Mesendoderm (in vitro differentiated cells): ENCODE measurements at regions not wholly inside any gene's neighbourhood (a gene's known extent, or its start where the extent isn't known, plus 50 kb on each side); places are given as distances from the start of the nearest gene placed in this dataset.
A peak's percentile ranks its signal among the peaks of the same experiment; 100 is the strongest.

Source experiments
- DNase-seq: peaks from one replicate; pipeline ENCODE4 v3.0.0; 2013
- H2AK5ac ChIP-seq: 2 replicates; pipeline ENCODE4 v1.6.1; 2013; ENCODE audit warnings: low read length, inconsistent platforms
- H2BK120ac ChIP-seq: 2 replicates; pipeline ENCODE4 v1.6.1; 2013; ENCODE audit warnings: low read depth, mild to moderate bottlenecking, low read length, moderate library complexity, mixed read lengths
- H2BK15ac ChIP-seq: replicated peaks from 2 replicates; pipeline ENCODE4 v1.6.1; 2013; ENCODE audit warnings: low read depth, mild to moderate bottlenecking, moderate library complexity
- H2BK5ac ChIP-seq: 2 replicates; pipeline ENCODE4 v1.6.1; 2013; ENCODE audit warnings: low read length, inconsistent platforms
- H3K18ac ChIP-seq: 2 replicates; pipeline ENCODE4 v1.6.1; 2013; ENCODE audit warnings: mild to moderate bottlenecking, low read length, mixed read lengths
- H3K23ac ChIP-seq: one replicate; pipeline ENCODE4 v1.6.1; 2013; ENCODE audit warnings: low read length
- H3K27ac ChIP-seq: 2 replicates; pipeline ENCODE4 v1.5.1; 2013; ENCODE audit warnings: low read depth, mild to moderate bottlenecking, inconsistent platforms, low read length, moderate library complexity
- H3K27me3 ChIP-seq: 2 replicates; pipeline ENCODE4 v1.6.1; 2013; ENCODE audit warnings: low read length, control low read depth, mild to moderate bottlenecking, inconsistent platforms; ENCODE audit not compliant: insufficient read depth, poor library complexity
- H3K36me3 ChIP-seq: 2 replicates; pipeline ENCODE4 v1.6.1; 2013; ENCODE audit warnings: low read length, inconsistent platforms; ENCODE audit not compliant: control insufficient read depth, insufficient read depth
- H3K4ac ChIP-seq: one replicate; pipeline ENCODE4 v1.6.1; 2013; ENCODE audit warnings: low read depth, mild to moderate bottlenecking, low read length, moderate library complexity
- H3K4me1 ChIP-seq: 2 replicates; pipeline ENCODE4 v1.6.1; 2013; ENCODE audit warnings: low read depth, low read length, inconsistent platforms; ENCODE audit not compliant: control insufficient read depth
- H3K4me2 ChIP-seq: 2 replicates; pipeline ENCODE4 v1.6.1; 2013; ENCODE audit warnings: low read length
- H3K4me3 ChIP-seq: 2 replicates; pipeline ENCODE4 v1.5.1; 2013; ENCODE audit warnings: mild to moderate bottlenecking, low read length
- H3K56ac ChIP-seq: one replicate; pipeline ENCODE4 v1.6.1; 2013; ENCODE audit warnings: low read length
- H3K79me1 ChIP-seq: 2 replicates; pipeline ENCODE4 v1.6.1; 2013; ENCODE audit warnings: low read length, inconsistent platforms
- H3K79me2 ChIP-seq: 2 replicates; pipeline ENCODE4 v1.6.1; 2013; ENCODE audit warnings: mild to moderate bottlenecking, low read length; ENCODE audit not compliant: control insufficient read depth, insufficient read depth
- H3K9ac ChIP-seq: 2 replicates; pipeline ENCODE4 v1.6.1; 2013; ENCODE audit warnings: low read length, inconsistent platforms
- H4K5ac ChIP-seq: one replicate; pipeline ENCODE4 v1.6.1; 2013; ENCODE audit warnings: low read length
- H4K8ac ChIP-seq: one replicate; pipeline ENCODE4 v1.6.1; 2013; ENCODE audit warnings: low read depth, mild to moderate bottlenecking, control low read depth, low read length, moderate library complexity
- WGBS: extraction: QIAGEN DNeasy Blood & Tissue Kit; methylation state at CpG from one replicate; pipeline ENCODE4 v1.1.7; 2013; ENCODE audit warnings: low lambda C conversion rate, missing lambda C conversion rate; ENCODE audit not compliant: insufficient coverage; ENCODE audit errors: extremely low coverage; 5-methylcytosine and 5-hydroxymethylcytosine counted together

DNA sequence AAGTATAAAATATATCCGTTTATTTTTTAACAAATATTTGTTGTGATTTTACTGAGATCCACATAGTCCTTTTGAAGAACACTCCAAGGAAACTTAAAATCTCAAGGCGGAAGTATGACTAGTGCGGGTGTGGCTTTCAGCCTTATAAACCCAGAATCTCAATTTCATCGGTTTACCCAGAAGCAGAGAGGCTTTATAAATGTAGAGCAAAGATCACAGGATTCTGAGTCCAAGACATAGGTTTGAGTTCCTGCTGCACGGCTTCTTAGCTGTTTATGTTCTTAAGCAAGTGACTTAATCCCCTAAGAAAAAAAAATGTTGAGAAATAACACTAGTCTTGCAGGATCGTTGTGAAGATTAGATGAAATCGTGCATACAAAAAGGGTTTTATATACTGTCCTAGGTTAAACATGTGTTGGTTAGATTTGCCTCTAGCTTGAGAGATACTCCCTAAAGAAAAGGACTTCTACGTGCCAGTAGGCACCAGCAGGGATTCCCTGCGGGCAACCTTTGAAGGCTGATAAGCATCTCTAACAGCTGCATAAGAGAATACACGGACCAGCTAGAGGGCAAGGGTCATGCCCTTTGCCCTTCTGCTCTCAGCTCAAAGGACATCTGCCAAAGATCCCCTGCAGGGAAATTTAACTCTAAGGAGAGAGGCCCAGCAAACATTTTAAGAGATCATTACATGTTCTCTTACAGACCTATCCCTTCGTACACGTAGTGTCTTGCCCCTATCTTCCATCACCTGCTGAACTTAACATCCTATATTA is 130.4 kb upstream of the MIR17HG start:
- no peak overlapping the region for H3K4me2 ChIP-seq

DNA sequence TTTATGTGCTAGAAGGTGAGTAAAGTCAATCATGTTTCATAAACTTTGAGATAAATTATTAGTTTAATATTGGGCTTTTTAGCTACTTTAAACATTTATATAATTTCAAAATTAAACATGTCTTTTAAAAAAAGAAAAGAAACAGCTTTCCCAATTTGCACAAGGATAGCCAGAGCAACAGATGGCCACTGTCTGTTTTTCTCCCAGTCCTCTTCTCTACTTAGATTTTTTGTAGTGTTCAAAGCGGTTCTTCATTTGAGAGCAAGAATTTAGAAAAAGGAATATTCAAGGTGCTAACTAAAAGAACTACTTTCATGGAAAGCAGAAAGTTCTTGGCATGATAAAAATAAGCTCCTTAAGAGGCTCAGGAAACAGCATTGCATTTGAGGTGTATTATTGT is 128.3 kb upstream of the MIR17HG start:
- H4K8ac ChIP-seq = no peak overlapping the region
- WGBS = no CpG with 5 or more reads among the region's 1 CpG
- no peak overlapping the region for H3K23ac ChIP-seq
- no peak overlapping the region for H3K9ac ChIP-seq
- no peak for DNase-seq
- H2BK5ac ChIP-seq = no peak overlapping the region
- H3K56ac ChIP-seq = no peak overlapping the region
- no peak overlapping the region for H3K4me2 ChIP-seq
- H3K79me2 ChIP-seq = no peaks in the 10 kb centered on the region
- H3K18ac ChIP-seq = no peak overlapping the region
- no peak overlapping the region for H3K4me3 ChIP-seq
- H3K4me1 ChIP-seq = peaks cover 2% of the 10 kb centered on the region
- no peak overlapping the region for H3K27ac ChIP-seq
- H2AK5ac ChIP-seq = no peak overlapping the region
- no peak overlapping the region for H2BK120ac ChIP-seq
- H4K5ac ChIP-seq = no peak overlapping the region
- no peak overlapping the region for H3K4ac ChIP-seq
- H3K36me3 ChIP-seq = no peaks in the 10 kb centered on the region
- no peaks in the 10 kb centered on the region for H3K79me1 ChIP-seq
- no peak overlapping the region for H2BK15ac ChIP-seq
- H3K27me3 ChIP-seq = no peaks in the 10 kb centered on the region

More for the DNA sequence above, 130.4 kb upstream of the MIR17HG start:
- Histone ChIP-seq H3K79me2 (no peaks in the 10 kb centered on the region), H3K56ac (no peak overlapping the region), H3K9ac (no peak overlapping the region), H2BK120ac (no peak overlapping the region), H3K18ac (peak overlapping the region; percentile 51), H3K36me3 (no peaks in the 10 kb centered on the region), H3K4me3 (no peak overlapping the region), H4K5ac (no peak overlapping the region), H3K27ac (peak overlapping the region; percentile 52), H2AK5ac (no peak overlapping the region), H3K4me1 (peaks cover 2% of the 10 kb centered on the region), H2BK5ac (no peak overlapping the region), H2BK15ac (no peak overlapping the region), H3K27me3 (no peaks in the 10 kb centered on the region), H3K79me1 (no peaks in the 10 kb centered on the region), H3K23ac (no peak overlapping the region), H4K8ac (no peak overlapping the region), H3K4ac (no peak overlapping the region)
- peak; percentile 75 for DNase-seq
- no CpG with 5 or more reads among the region's 12 CpGs for WGBS

DNA sequence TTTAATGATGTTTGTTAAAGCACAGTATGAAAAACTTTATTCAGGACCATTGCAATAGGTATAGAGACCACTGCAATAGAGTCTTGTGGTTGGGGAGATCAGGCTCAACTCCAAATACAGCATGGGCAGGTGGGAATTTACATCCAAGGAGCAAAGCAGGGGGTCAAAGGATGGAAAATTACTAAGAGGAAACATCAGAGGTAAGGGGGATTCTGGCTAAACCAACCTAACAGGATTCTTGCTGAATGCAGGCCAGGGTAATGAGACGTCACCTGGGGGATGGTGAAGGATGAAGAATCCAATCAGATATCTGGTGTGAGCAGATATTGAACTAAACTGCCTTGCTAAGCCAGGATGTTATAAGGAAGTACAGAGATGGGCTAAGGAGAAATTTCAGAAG is 126.6 kb upstream of the MIR17HG start:
- Histone ChIP-seq H3K79me1 (no peaks in the 10 kb centered on the region), H3K4me3 (no peak overlapping the region)

DNA sequence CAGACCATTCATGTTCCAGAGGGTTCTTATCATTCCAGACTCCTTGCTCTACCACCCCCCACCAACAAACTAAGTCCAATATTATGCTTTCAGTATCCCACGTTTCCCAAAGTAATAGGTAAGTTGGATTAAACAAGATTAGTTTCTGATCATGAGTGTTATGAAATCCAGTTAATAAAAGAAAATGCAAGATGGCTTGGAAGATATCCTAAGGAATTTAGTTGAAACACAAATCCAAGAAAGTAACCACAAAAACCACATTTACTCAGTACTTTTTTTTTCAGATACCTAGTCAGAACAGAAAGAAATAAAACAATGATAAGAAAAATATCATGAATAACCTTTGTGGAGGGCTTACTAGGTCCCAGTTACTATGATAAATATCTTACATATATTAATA is 119.4 kb upstream of the MIR17HG start:
- no peaks in the 10 kb centered on the region for H3K79me2 ChIP-seq
- no peak overlapping the region for H4K5ac ChIP-seq
- no peak overlapping the region for H3K9ac ChIP-seq
- H3K27me3 ChIP-seq = no peaks in the 10 kb centered on the region
- H3K4ac ChIP-seq = no peak overlapping the region
- no peak for DNase-seq
- no CpG with 5 or more reads among the region's 1 CpG for WGBS
- H3K36me3 ChIP-seq = no peaks in the 10 kb centered on the region
- H3K56ac ChIP-seq = no peak overlapping the region
- no peak overlapping the region for H3K4me3 ChIP-seq
- H2BK5ac ChIP-seq = no peak overlapping the region
- no peak overlapping the region for H2AK5ac ChIP-seq
- H3K23ac ChIP-seq = no peak overlapping the region
- H2BK15ac ChIP-seq = no peak overlapping the region
- no peak overlapping the region for H3K27ac ChIP-seq
- H3K4me1 ChIP-seq = no peaks in the 10 kb centered on the region
- no peaks in the 10 kb centered on the region for H3K79me1 ChIP-seq
- no peak overlapping the region for H3K18ac ChIP-seq
- H2BK120ac ChIP-seq = no peak overlapping the region
- no peak overlapping the region for H4K8ac ChIP-seq
- H3K4me2 ChIP-seq = no peak overlapping the region

More for the DNA sequence above, 126.6 kb upstream of the MIR17HG start:
- Histone ChIP-seq H4K8ac (no peak overlapping the region), H2BK15ac (peak overlapping the region; percentile 64), H3K27me3 (no peaks in the 10 kb centered on the region), H3K79me2 (no peaks in the 10 kb centered on the region), H3K9ac (no peak overlapping the region), H2BK5ac (no peak overlapping the region), H3K23ac (no peak overlapping the region), H3K4me2 (no peak overlapping the region), H3K4ac (no peak overlapping the region), H3K27ac (no peak overlapping the region), H3K56ac (no peak overlapping the region), H2BK120ac (no peak overlapping the region), H3K36me3 (no peaks in the 10 kb centered on the region), H3K18ac (peak overlapping the region; percentile 39), H4K5ac (no peak overlapping the region), H3K4me1 (peaks cover 2% of the 10 kb centered on the region), H2AK5ac (no peak overlapping the region)
- DNase-seq = peak; percentile 53
- no CpG with 5 or more reads among the region's 1 CpG for WGBS

DNA sequence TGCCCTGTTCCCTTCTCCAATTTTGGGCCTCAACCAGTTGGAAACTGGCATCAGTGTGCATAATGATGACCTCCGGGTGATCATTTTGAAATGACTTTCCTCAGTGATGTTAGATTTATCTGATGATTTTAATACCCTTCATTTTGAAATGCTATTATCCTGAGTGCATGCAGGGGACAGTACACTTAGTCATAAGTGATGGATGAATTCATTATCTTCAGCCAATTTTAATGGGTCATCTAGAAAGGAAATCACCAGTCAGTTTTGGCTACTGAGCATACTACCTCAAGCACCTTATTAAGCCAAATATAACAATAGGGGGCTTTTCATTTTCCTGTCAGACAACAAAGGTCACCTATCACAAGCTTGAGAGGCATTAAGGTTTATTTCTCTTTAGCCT is 118.5 kb upstream of the MIR17HG start:
- no peak overlapping the region for H3K4ac ChIP-seq
- no peak overlapping the region for H2AK5ac ChIP-seq
- no peak overlapping the region for H3K23ac ChIP-seq
- no peak overlapping the region for H2BK5ac ChIP-seq
- no peak overlapping the region for H3K27ac ChIP-seq
- H4K5ac ChIP-seq = no peak overlapping the region
- no peak overlapping the region for H3K18ac ChIP-seq
- no peak overlapping the region for H3K4me3 ChIP-seq
- no peak for DNase-seq
- H3K79me2 ChIP-seq = no peaks in the 10 kb centered on the region
- no peak overlapping the region for H3K4me2 ChIP-seq
- H2BK120ac ChIP-seq = no peak overlapping the region
- no peaks in the 10 kb centered on the region for H3K36me3 ChIP-seq
- H3K4me1 ChIP-seq = peaks cover 2% of the 10 kb centered on the region
- no CpG with 5 or more reads among the region's 1 CpG for WGBS
- no peaks in the 10 kb centered on the region for H3K79me1 ChIP-seq
- H3K27me3 ChIP-seq = no peaks in the 10 kb centered on the region
- H3K56ac ChIP-seq = no peak overlapping the region
- no peak overlapping the region for H2BK15ac ChIP-seq
- no peak overlapping the region for H3K9ac ChIP-seq
- H4K8ac ChIP-seq = no peak overlapping the region

DNA sequence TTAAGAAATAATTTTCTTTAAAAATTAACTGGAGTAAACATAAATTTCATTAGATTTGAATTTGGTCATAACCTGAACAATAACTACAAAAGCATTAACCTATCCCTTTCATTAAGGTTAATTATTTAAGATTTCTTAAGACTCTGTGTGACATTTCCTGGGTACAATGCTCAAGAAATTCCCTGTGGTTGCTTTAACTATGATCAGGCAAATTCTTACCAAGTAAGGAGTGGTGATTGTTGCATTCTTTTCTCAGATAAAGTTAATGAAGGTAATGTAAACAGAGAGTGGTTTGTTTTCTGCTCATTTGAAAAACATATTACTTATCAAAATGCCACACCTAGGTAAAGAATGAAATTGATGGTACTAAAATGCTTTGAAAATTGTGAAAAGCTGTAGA is 114.8 kb upstream of the MIR17HG start:
- Histone ChIP-seq H3K79me1 (no peaks in the 10 kb centered on the region), H2BK120ac (no peak overlapping the region), H3K4me2 (no peak overlapping the region), H4K8ac (no peak overlapping the region), H3K4me3 (no peak overlapping the region), H3K23ac (no peak overlapping the region), H2AK5ac (no peak overlapping the region), H2BK5ac (no peak overlapping the region), H3K79me2 (no peaks in the 10 kb centered on the region), H3K18ac (no peak overlapping the region), H3K9ac (no peak overlapping the region), H3K36me3 (no peaks in the 10 kb centered on the region), H3K56ac (no peak overlapping the region), H3K4me1 (peaks cover 7% of the 10 kb centered on the region), H3K4ac (no peak overlapping the region), H3K27me3 (no peaks in the 10 kb centered on the region), H2BK15ac (no peak overlapping the region), H3K27ac (no peak overlapping the region), H4K5ac (no peak overlapping the region)
- peak; percentile 71 for DNase-seq
